Spleen (tissue), 11 donors: ENCODE measurements at regions not wholly inside any gene's neighbourhood (a gene's known extent, or its start where the extent isn't known, plus 50 kb on each side); places are given as distances from the start of the nearest gene placed in this dataset.
"Not testable (repeated sequence)": the region's sequence is repeated elsewhere in the genome, so short reads cannot be mapped to it uniquely, and the experiment has no call there.

Source experiments
- DNase-seq: peaks from one replicate; pipeline ENCODE4 v3.0.0-alpha.2; 2020
- H3K27ac ChIP-seq, 8 donors: fragments of 200-600 bp; sonication (generic) in 7 of 8; 1 replicate in 4 of 8; 2 replicates in 4 of 8; pipeline versions ENCODE4 v1.5.0 to v1.8.0; 2016 to 2021; ENCODE audit warnings: inconsistent platforms in 4 of 8, mild to moderate bottlenecking in 4 of 8, moderate library complexity in 1 of 8
- H3K27me3 ChIP-seq, 7 donors: fragments of 200-600 bp; sonication (generic) in 6 of 7; replicated peaks in 1 of 7; 1 replicate in 4 of 7; 2 replicates in 3 of 7; pipeline versions ENCODE4 v1.5.0 to v1.8.0; 2016 to 2021; ENCODE audit warnings: inconsistent platforms in 3 of 7, mild to moderate bottlenecking in 1 of 7
- H3K36me3 ChIP-seq, 6 donors: fragments of 200-600 bp; sonication (generic) in 5 of 6; 1 replicate in 4 of 6; 2 replicates in 2 of 6; pipeline versions ENCODE4 v1.5.0 to v1.8.0; 2016 to 2021; ENCODE audit warnings: inconsistent platforms in 2 of 6
- H3K4me1 ChIP-seq, 6 donors: fragments of 200-600 bp; sonication (generic) in 5 of 6; 1 replicate in 3 of 6; 2 replicates in 3 of 6; pipeline versions ENCODE4 v1.5.0 to v1.8.0; 2016 to 2021; ENCODE audit warnings: inconsistent platforms in 3 of 6
- H3K4me3 ChIP-seq, 8 donors: fragments of 200-600 bp; sonication (generic) in 7 of 8; 1 replicate in 4 of 8; 2 replicates in 4 of 8; pipeline versions ENCODE4 v1.5.0 to v1.8.0; 2016 to 2021; ENCODE audit warnings: inconsistent platforms in 4 of 8, mild to moderate bottlenecking in 4 of 8, moderate library complexity in 2 of 8
- H3K9me3 ChIP-seq, 8 donors: fragments of 200-600 bp; sonication (generic) in 7 of 8; 1 replicate in 4 of 8; 2 replicates in 4 of 8; pipeline versions ENCODE4 v1.5.0 to v1.8.0; 2016 to 2021; ENCODE audit warnings: inconsistent platforms in 4 of 8
- CTCF ChIP-seq, 11 experiments: fragments of 200-600 bp in 7 of 11; fragments of 450-650 bp in 4 of 11; sonication (generic) in 4 of 11; IDR thresholded peaks in 8 of 11; conservative IDR thresholded peaks in 3 of 11; 1 replicate in 7 of 11; 2 replicates in 4 of 11; pipeline versions ENCODE4 v1.4.0 to v1.8.0; 2016 to 2021; ENCODE audit warnings: antibody characterized with exemption in 11 of 11, inconsistent platforms in 4 of 11, mild to moderate bottlenecking in 1 of 11
- POLR2A ChIP-seq, 3 donors: fragments of 450-650 bp; IDR thresholded peaks; one replicate each; pipeline ENCODE4 v1.5.1; 2017; ENCODE audit warnings: antibody characterized with exemption in 3 of 3, mild to moderate bottlenecking in 1 of 3
- POLR2AphosphoS5 ChIP-seq, 3 donors: sonication (generic); formaldehyde crosslinking; IDR thresholded peaks; one replicate each; pipeline ENCODE4 v1.5.1; 2017; ENCODE audit warnings: antibody characterized with exemption in 3 of 3
- WGBS, 5 donors: extraction: QIAGEN DNeasy Blood & Tissue Kit in 3 of 5; methylation state at CpG; one replicate each; pipeline versions ENCODE4 v1.1.5 to v1.1.7; 2013 to 2018; 5-methylcytosine and 5-hydroxymethylcytosine counted together
- intact Hi-C: fragments of 100-400 bp; cut with DNase I; formaldehyde crosslinking; loops from one replicate; pipeline ENCODE4 v1.15.0; 2023; ENCODE audit warnings: low total_unique reads
- donor health status: healthy with polysubstance abuse.
- donor health status: DM: no; HTN: no; CAD: no; lungs with moderate emphysema.
- donor health status: DM: no; HTN: no; CAD: no.
- donor health status: Bipolar disorder and iron deficiency.
- donor health status: healthy.
- donor health status: DM: no; HTN: no; CAD: no.
- donor health status: DM: yes; HTN: yes; CAD: no.

DNA sequence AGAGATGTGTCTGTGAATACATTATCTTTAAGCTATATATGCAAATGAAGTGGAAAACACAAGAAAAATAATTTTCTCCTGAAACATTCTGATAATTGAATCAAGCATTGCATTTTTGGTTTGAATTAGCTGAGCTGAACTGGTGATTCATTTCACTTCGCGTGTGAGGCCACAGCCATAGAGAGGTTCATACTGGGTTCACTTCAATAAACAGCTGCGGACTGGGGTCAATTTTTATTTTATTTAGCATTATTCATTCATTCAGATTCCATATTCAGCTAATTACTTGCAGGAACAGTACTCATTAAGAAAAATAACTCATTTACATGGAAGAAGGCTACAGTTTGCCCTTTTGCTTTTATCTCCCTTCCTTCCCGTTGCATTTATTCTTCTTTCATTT lies 195.2 kb upstream of the LRIG3 start:
- no peaks in the 10 kb centered on the region for H3K9me3 ChIP-seq
- no peaks in the 10 kb centered on the region for H3K36me3 ChIP-seq
- intact Hi-C loops = no loop called here
- H3K27me3 ChIP-seq = no peaks in the 10 kb centered on the region
- H3K4me3 ChIP-seq = no peak overlapping the region
- no peak for TF ChIP-seq POLR2AphosphoS5 (IDR thresholded peaks at IDR 0.05)
- no peak for TF ChIP-seq POLR2A (IDR thresholded peaks at IDR 0.05)
- no peak for TF ChIP-seq CTCF (IDR thresholded peaks at IDR 0.05 in 8 of 11, conservative IDR thresholded peaks at IDR 0.05 in 3 of 11)
- H3K27ac ChIP-seq = no peak overlapping the region
- WGBS, 5 donors = 85 to 93% (median 90%) methylated on average over 4 of the region's 4 CpGs
- no peak for DNase-seq
- no peaks in the 10 kb centered on the region for H3K4me1 ChIP-seq

- Histone ChIP-seq H3K4me3 (no peak overlapping the region), H3K4me1 (no peaks in the 10 kb centered on the region), H3K36me3 (no peaks in the 10 kb centered on the region), H3K9me3 (no peaks in the 10 kb centered on the region), H3K27ac (no peak overlapping the region), H3K27me3 (no peaks in the 10 kb centered on the region)
- DNase-seq = no peak
- 50 to 55% (median 52%) methylated on average over 12 of the region's 12 CpGs for WGBS, 5 donors
- intact Hi-C loops = no loop called here
- no peak for TF ChIP-seq POLR2AphosphoS5 (IDR thresholded peaks at IDR 0.05)
- TF ChIP-seq CTCF (IDR thresholded peaks at IDR 0.05 in 8 of 11, conservative IDR thresholded peaks at IDR 0.05 in 3 of 11) = peak; percentile 22 to 67 (median 61)
Measured at GRCh38 chr12:59113831-59114615, 193.7 kb upstream of the LRIG3 start.

- Histone ChIP-seq H3K4me3 (no peak overlapping the region), H3K4me1 (no peaks in the 10 kb centered on the region), H3K9me3 (no peaks in the 10 kb centered on the region), H3K27me3 (no peaks in the 10 kb centered on the region), H3K27ac (no peak overlapping the region), H3K36me3 (no peaks in the 10 kb centered on the region)
- no peak for TF ChIP-seq POLR2A (IDR thresholded peaks at IDR 0.05)
- no peak for TF ChIP-seq CTCF (IDR thresholded peaks at IDR 0.05 in 8 of 11, conservative IDR thresholded peaks at IDR 0.05 in 3 of 11)
- TF ChIP-seq POLR2AphosphoS5 (IDR thresholded peaks at IDR 0.05) = no peak
- intact Hi-C loops = no loop called here
- WGBS, 5 donors = 65 to 79% (median 72%) methylated on average over 3 of the region's 3 CpGs
- no peak for DNase-seq
Measured at GRCh38 chr12:59111851-59112250, 191.5 kb upstream of the LRIG3 start.

GRCh38 chr12:59108516-59108915 lies 188.2 kb upstream of the LRIG3 start:
- H3K27me3 ChIP-seq, intact Hi-C loops: not testable (repeated sequence)
- 76 to 89% (median 83%) methylated on average over 8 of the region's 8 CpGs for WGBS, 5 donors

More at GRCh38 chr12:59108516-59108915, 188.2 kb upstream of the LRIG3 start:
- not testable (repeated sequence) for H3K27ac ChIP-seq, DNase-seq, H3K4me1 ChIP-seq, H3K36me3 ChIP-seq, H3K9me3 ChIP-seq, H3K4me3 ChIP-seq
